M059J (cell line): ENCODE measurements at regions not wholly inside any gene's neighbourhood (a gene's known extent, or its start where the extent isn't known, plus 50 kb on each side); places are given as distances from the start of the nearest gene placed in this dataset.

Experiments
- DNase-seq: peaks from one replicate; pipeline ENCODE4 v3.0.0-alpha.2; 2012; ENCODE audit warnings: low read depth

DNA sequence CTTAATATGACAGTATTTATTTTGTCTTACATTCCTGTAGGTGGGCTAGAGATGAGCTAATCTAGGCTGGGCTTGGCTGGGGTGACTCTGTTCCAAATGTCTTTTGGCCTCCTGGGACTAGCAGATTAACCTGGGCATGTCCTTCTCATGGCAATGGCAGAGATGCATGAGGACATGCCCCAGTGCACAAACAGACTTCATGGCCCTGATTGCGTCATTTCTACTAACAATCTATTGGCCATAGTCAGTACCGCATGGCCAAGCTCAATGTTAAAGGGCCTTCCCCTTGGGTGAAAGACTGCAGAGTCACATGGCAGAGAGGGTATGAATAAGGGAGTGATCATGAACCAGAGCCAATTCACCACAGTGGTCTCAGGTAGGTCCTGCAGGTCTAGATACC is 313.4 kb downstream of the MSX2 start:
- DNase-seq = no peak

GRCh38 chr5:175035882-175036533 is 311.6 kb downstream of the MSX2 start:
- no peak for DNase-seq

DNA sequence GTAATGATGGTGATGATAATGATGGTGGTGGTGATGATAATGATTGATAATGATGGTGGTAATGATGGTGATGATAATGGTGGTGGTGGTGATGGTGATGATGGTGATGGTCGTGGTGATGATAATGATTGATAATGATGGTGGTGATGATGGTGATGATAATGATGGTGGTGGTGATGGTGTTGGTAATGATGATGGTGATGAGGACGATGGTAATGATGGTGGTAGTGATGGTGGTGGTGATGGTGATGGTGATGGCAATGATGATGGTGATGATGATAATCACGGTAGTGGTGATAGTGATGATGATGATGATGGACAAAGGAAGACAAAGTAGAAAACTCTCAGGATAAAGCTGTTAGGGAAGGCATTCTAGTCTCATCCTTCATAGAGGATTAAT is 310.5 kb downstream of the MSX2 start:
- no peak for DNase-seq

- no peak for DNase-seq
These were observed 308.4 kb downstream of the MSX2 start for GRCh38 chr5:175032741-175033151.

DNA sequence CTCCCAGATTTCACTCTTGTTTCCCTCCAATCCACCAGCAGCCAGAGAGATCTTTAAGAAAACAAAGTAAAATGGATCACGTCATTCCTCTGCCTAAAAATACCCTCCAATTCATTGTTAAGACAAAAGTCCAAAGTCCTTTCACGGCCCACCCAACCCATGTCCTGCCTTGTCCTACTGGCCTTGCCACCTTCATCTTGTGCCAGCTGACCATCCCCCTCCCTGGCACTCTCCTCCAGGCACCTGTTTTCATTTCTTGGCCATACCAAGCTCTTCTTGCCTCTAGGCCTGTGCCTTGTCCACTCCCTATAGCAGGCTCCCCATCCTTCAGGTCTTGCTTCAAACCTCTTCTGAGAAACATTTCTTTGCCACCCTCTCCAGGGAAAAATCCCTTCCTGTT is 307.6 kb downstream of the MSX2 start:
- no peak for DNase-seq

- DNase-seq = no peak
These were observed 303.0 kb downstream of the MSX2 start for GRCh38 chr5:175027390-175027789.

DNA sequence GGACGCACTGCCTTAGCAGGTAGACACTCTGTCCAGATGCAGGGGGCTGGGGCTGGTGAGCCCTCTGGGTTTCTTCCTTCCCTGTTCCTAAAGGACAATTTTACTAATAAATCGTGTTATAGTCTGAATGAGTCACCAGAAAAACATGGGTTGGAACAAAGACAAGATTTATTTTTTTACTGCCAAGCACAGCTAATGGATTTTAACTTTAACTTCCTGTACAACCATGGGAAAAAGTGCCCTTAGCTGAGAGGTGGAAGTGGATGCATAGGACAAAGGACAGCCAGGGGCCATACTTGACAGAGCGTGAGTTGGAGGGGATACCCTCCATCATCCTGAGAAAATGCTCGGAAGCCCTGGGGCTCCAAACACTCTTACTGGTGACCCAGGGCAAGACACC is 300.7 kb downstream of the MSX2 start:
- DNase-seq = peak; percentile 74

DNA sequence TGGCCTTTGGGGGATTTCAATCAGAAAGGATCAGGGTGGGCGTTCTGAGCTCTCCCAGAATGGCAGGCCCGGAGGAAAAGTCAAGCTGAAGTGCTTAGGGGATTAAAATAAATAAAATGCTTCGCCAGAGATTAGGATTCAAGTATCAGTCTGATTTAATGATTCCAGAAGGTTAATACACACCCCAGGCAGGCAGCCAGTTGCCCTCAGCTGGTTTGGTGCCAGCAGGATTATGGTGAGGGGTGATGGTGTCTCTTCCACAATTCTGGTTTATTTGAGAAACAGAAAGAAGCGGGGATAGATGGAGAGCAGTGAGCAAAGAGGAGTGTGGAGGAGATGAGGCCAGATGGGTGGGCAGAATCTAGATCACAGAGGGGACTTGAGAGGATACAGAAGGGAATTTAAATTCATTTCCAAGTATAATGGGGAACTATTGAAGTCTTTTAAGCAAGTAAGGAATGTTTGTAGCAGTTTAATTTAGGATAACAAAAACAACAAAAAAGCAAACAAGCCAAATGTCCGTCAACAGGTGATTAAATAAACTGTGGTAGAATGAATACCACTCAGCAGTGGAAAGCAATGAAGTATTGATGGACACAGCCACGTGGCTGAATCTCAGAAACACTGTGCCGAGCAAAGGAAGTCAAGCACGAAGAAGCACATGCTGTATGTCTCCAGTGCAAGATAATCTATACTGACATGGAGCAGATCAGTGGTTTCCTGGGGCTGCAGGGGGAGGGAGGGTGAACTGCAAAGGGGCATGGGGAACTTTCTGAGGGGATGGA is 297.7 kb downstream of the MSX2 start:
- DNase-seq = no peak

DNA sequence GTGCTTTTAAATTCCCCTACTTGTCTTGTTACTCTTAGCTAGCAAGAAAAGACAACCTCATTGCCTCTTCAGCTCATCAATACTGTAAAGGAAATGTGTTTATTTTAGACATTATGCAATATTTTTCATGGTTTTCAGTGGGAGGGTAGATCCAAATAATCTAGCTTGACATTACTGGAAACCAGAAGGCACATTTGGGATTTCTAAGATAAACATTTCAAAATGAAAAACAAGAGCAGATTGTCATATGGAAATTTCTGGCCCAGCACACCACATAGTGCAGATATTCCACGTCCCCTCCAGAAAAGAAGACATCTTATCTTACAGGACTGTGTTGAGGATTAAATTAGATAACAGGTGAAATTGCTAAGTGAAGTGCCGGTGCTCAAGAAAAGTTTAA is 296.9 kb downstream of the MSX2 start:
- DNase-seq = no peak

- no peak for DNase-seq
These were observed 290.8 kb downstream of the MSX2 start for GRCh38 chr5:175015028-175015685.

- no peak for DNase-seq
These were observed 288.9 kb downstream of the MSX2 start for GRCh38 chr5:175013251-175013650.

DNA sequence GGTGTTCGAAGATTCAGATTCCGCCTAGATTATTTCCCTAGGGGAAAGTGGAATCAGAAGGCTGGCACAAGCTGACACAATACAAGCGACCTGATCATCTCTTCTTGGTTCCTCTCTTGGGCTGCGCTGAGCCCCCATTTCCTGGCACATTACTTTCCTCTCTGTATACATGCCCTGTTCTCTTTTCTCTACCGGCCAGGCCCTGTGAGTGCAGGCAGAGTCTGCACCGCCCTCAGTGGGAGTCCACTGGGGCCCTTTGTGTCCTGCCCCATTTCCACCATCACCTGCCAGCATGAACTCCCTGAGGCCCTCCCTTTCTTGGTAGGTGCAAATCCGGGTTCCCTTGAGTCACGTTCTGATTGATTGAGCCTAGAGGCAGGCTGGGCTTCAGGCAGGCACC is 287.9 kb downstream of the MSX2 start:
- DNase-seq = no peak

GRCh38 chr5:175003531-175003930 is 279.1 kb downstream of the MSX2 start:
- DNase-seq = peak; percentile 46

DNA sequence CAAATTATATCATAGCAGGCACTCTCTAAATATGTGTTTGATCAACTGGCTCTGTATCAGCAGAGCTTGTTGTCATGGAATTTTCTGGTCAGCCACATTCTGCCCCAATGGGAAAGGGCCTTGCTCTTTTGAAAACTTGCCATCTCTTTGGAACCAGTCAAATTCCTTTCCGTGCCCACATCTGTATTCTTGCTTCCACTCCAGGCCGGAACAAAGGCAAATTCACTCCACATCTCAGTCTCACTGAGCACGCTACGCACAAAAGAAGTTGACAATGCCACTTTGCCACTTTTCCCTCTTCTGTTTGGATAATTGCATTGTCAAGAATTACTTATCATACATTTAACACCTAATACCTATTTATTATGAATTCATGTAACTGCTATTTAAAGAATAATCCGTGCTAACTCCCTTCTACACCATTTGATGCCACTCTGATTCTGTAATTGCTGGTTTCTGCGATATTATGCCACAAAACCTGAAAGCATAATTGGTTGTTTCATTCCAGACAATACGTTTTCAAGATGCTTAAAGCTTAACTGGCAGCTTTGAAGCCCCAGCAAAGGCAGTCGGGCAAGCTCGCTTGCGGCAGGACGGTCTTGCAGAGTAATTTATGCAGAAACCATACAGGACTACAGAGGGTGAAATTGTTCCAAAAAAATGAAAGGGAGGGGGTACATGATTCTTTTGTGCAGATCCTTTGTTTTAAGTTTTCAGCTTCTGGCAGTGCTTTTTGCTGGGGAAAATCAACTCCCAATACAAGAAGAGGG is 277.7 kb downstream of the MSX2 start:
- DNase-seq = no peak

DNA sequence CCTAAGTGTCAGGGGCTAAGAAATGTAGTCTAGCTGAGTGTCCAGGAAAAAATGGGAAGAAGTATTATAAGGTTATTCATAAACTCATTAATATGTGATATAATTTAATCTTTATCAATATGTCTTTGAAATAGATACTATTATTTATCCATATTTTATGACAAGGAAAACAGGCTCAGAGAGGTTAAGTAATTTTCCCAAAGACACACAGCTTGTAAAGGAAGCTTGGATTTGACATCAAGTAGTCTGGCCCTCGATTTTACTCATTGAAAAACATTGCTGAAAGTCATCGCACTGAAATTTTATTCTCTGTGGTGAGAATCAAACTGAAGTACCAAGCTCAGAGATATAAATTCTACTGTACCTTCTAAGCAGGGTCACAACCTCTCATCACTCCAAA is 276.9 kb downstream of the MSX2 start:
- DNase-seq = no peak

DNA sequence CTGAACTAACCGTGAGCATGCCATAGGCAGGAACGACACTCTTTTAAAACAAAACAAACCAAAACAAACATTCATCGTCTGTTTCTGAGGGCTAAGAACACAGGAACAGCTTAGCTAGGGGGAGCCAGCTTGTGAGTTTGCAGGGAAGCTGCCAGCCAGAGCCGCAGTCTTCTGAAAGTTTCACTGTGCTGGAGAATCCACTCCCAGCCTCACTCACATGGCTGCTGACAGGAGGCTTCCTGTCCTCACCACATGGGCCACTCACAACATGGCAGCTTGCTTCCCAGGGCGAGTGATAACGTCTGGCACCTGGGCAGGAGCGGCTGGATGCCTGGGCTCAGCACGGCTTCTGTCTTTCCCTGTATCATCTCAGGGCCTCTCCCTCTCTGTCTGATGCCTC is 275.2 kb downstream of the MSX2 start:
- DNase-seq = no peak

DNA sequence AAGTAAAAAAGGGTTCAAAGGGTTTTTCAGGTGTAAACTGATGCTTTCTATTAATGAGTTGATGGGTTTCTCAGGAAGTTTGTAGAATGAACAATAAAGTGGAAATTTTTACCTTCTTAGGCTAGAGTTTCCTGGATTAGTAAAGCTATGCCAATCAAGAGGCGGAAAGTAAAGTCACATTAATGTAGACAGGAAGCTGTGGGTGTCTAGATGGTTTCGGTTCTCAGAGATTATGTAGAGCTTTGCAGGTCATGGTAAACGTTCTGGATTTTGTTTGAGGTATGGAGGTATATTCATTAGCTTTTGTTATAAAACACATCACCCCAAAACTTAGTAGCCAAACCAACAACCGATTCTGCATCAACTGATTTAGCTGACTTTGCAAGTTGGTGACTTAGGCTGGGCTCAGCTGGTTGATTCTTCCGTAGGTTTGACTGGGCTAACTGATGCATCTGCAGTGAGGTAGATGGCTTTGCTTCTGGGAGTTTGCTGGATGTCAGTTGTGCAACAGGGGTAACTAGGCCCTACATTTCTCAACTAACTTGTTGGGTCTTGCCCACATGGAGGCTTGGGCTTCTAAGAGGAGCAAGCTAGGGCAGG is 273.8 kb downstream of the MSX2 start:
- DNase-seq = no peak

- no peak for DNase-seq
These were observed 273.3 kb downstream of the MSX2 start for GRCh38 chr5:174997688-174998087.

- no peak for DNase-seq
These were observed 272.6 kb downstream of the MSX2 start for GRCh38 chr5:174996941-174997340.

GRCh38 chr5:174995827-174996226 is 271.4 kb downstream of the MSX2 start:
- no peak for DNase-seq

DNA sequence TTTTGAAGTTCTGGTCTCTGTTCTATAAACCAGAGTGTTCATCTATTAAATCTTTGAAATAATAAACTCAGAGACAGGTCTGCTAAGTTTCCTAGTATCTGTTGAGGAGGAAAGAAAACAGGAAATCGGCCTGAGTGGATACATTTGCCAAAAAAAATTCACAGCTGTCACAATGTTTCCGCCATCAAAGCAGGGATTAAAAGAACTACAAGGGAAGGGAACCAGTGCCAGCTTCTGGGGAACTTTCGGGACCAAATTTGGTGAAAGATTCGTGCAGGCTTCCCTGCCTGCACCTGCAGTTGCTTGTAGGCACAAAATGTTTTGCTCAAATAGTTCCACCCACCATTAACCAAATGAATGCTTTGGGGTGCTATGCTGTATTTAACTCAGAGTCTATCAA is 267.5 kb downstream of the MSX2 start:
- DNase-seq = no peak

GRCh38 chr5:174990909-174991308 is 266.5 kb downstream of the MSX2 start:
- no peak for DNase-seq
